ENCODE measurements at regions not wholly inside any gene's neighbourhood (a gene's known extent, or its start where the extent isn't known, plus 50 kb on each side); places are given as distances from the start of the nearest gene placed in this dataset.

- no peak for TF ChIP-seq CTCF (IDR thresholded peaks at IDR 0.05; ENCODE audit: low read depth, low read length, missing control alignments)
- no peak for DNase-seq (ENCODE audit: extremely low read depth, low read depth)
- H3K4me3 ChIP-seq (replicated peaks; ENCODE audit: low read depth, low read length) = no peak overlapping the region
These were observed 117.9 kb upstream of the FAM9B start for GRCh38 chrX:9151772-9152307.

GRCh38 chrX:9153300-9153699, 119.4 kb upstream of the FAM9B start:
- DNase-seq (ENCODE audit: extremely low read depth, low read depth) = no peak
- TF ChIP-seq CTCF (IDR thresholded peaks at IDR 0.05; ENCODE audit: low read depth, low read length, missing control alignments) = no peak
- no peak overlapping the region for H3K4me3 ChIP-seq (replicated peaks; ENCODE audit: low read depth, low read length)

- no peak for TF ChIP-seq CTCF (IDR thresholded peaks at IDR 0.05; ENCODE audit: low read depth, low read length, missing control alignments)
- no peak overlapping the region for H3K4me3 ChIP-seq (replicated peaks; ENCODE audit: low read depth, low read length)
- no peak for DNase-seq (ENCODE audit: extremely low read depth, low read depth)
These were observed 124.7 kb upstream of the FAM9B start for GRCh38 chrX:9158611-9159010.

GRCh38 chrX:9160698-9161329, 126.9 kb upstream of the FAM9B start:
- no peak for DNase-seq (ENCODE audit: extremely low read depth, low read depth)
- H3K4me3 ChIP-seq (replicated peaks; ENCODE audit: low read depth, low read length) = no peak overlapping the region
- TF ChIP-seq CTCF (IDR thresholded peaks at IDR 0.05; ENCODE audit: low read depth, low read length, missing control alignments) = no peak

GRCh38 chrX:9162698-9163097, 128.8 kb upstream of the FAM9B start:
- no peak for DNase-seq (ENCODE audit: extremely low read depth, low read depth)
- TF ChIP-seq CTCF (IDR thresholded peaks at IDR 0.05; ENCODE audit: low read depth, low read length, missing control alignments) = no peak
- no peak overlapping the region for H3K4me3 ChIP-seq (replicated peaks; ENCODE audit: low read depth, low read length)

GRCh38 chrX:9163214-9163709, 129.3 kb upstream of the FAM9B start:
- no peak for TF ChIP-seq CTCF (IDR thresholded peaks at IDR 0.05; ENCODE audit: low read depth, low read length, missing control alignments)
- no peak for DNase-seq (ENCODE audit: extremely low read depth, low read depth)

More at GRCh38 chrX:9163214-9163709, 129.3 kb upstream of the FAM9B start:
- no peak overlapping the region for H3K4me3 ChIP-seq (replicated peaks; ENCODE audit: low read depth, low read length)
